Panc1 (cell line): ENCODE measurements at regions not wholly inside any gene's neighbourhood (a gene's known extent, or its start where the extent isn't known, plus 50 kb on each side); places are given as distances from the start of the nearest gene placed in this dataset.

Experiments
- ATAC-seq: fragments of 200-7000 bp; cut with Tn5 transposase; 2 replicates; pipeline ENCODE4 v1.9.1; 2020; ENCODE audit warnings: mild to moderate bottlenecking, moderate library complexity
- BruUV-seq: library from RNA; stranded (reverse); fragments of 400-500 nt; replicated peaks from 2 replicates; lab custom pipeline; 2021; lab: Mats Ljungman, UMichigan
- CTCF ChIA-PET: fragments of 300-600 bp; sonication (Branson Sonifier 250); formaldehyde crosslinking; loops from one replicate; lab custom pipeline; 2022; ENCODE audit warnings: antibody characterized with exemption; lab: Charles Lee
- POLR2A ChIA-PET: fragments of 300-600 bp; sonication (Branson Sonifier 250); formaldehyde crosslinking; loops from one replicate; lab custom pipeline; 2022; ENCODE audit warnings: antibody characterized with exemption; lab: Charles Lee
- DNase-seq: peaks from one replicate; pipeline ENCODE4 v3.0.0-alpha.2; 2010; ENCODE audit warnings: low read depth, low spot score
- H3K27ac ChIP-seq: 2 replicates; pipeline ENCODE4 v1.5.1; 2011; ENCODE audit warnings: mild to moderate bottlenecking, low read length, inconsistent platforms
- H3K27me3 ChIP-seq: fragments of 200-500 bp; sonication (Bioruptor generic); 2 replicates; pipeline ENCODE4 v1.6.0; 2014; ENCODE audit warnings: low read length, inconsistent platforms; ENCODE audit not compliant: control insufficient read depth, insufficient read depth
- H3K36me3 ChIP-seq: fragments of 200-500 bp; sonication (Bioruptor generic); 2 replicates; pipeline ENCODE4 v1.5.1; 2014; ENCODE audit warnings: inconsistent platforms, mild to moderate bottlenecking, low read length, moderate library complexity; ENCODE audit not compliant: control insufficient read depth, insufficient read depth
- H3K4me1 ChIP-seq: 2 replicates; pipeline ENCODE4 v1.5.1; 2011; ENCODE audit warnings: inconsistent platforms, mild to moderate bottlenecking, low read length, moderate library complexity; ENCODE audit not compliant: control insufficient read depth, insufficient read depth
- H3K4me3 ChIP-seq, 2 experiments: 2 replicates each; pipeline ENCODE4 v1.5.1; 2011 to 2012; ENCODE audit warnings: low read depth in 2 of 2, low read length in 2 of 2, mild to moderate bottlenecking in 2 of 2, inconsistent platforms in 1 of 2, moderate library complexity in 1 of 2
- H3K9me3 ChIP-seq: fragments of 200-500 bp; sonication (Bioruptor generic); 2 replicates; pipeline ENCODE4 v1.5.1; 2014; ENCODE audit warnings: low read depth, mild to moderate bottlenecking, inconsistent platforms, low read length, moderate library complexity; ENCODE audit not compliant: control insufficient read depth, insufficient read depth
- CTCF ChIP-seq: fragments of 450-650 bp; IDR thresholded peaks from 2 replicates; pipeline ENCODE4 v1.5.1; 2017; ENCODE audit warnings: mild to moderate bottlenecking
- POLR2AphosphoS5 ChIP-seq: IDR thresholded peaks from 2 replicates; pipeline ENCODE4 v1.6.1; 2012; ENCODE audit warnings: mild to moderate bottlenecking, low read depth, low read length, moderate library complexity
- REST ChIP-seq, 2 experiments: IDR thresholded peaks; 2 replicates each; pipeline ENCODE4 v1.6.1; 2011 to 2012; ENCODE audit warnings: low read depth in 2 of 2, control low read depth in 1 of 2, low read length in 1 of 2, mild to moderate bottlenecking in 1 of 2, moderate library complexity in 1 of 2; ENCODE audit not compliant: insufficient read depth in 1 of 2
- SIN3A ChIP-seq: IDR thresholded peaks from 2 replicates; pipeline ENCODE4 v1.6.1; 2012; ENCODE audit warnings: low read depth, mild to moderate bottlenecking, low read length, moderate library complexity, borderline replicate concordance; ENCODE audit not compliant: insufficient read depth
- TCF7L2 ChIP-seq: IDR thresholded peaks from 2 replicates; pipeline ENCODE4 v1.6.1; 2011; ENCODE audit warnings: mild to moderate bottlenecking, low read depth, low read length, inconsistent platforms
- in situ Hi-C: cut with HindIII; loops from 2 replicates; pipeline ENCODE4 v1.10.0; 2016; ENCODE audit warnings: low sequenced_read_pairs, low pct_unique_long_range_greater_than_20kb
- intact Hi-C: fragments of 100-400 bp; cut with micrococcal nuclease; formaldehyde crosslinking; loops from one replicate; pipeline ENCODE4 v1.10.0; 2022; ENCODE audit not compliant: unreplicated experiment

GRCh38 chr3:152785051-152785450 lies 49.9 kb upstream of the P2RY1 start:
- H3K27me3 ChIP-seq: no peaks in the 10 kb centered on the region
- in situ Hi-C loops (no loop called here), intact Hi-C loops (no loop called here)
- ChIA-PET POLR2A (no interaction called here), CTCF (no interaction called here)
- ATAC-seq (no peak), DNase-seq (no peak)
- H3K4me1 ChIP-seq: no peaks in the 10 kb centered on the region
- no peak overlapping the region for H3K27ac ChIP-seq
- H3K4me3 ChIP-seq: no peak overlapping the region
- BruUV-seq: no TSS peak
- TF ChIP-seq TCF7L2 (no peak), CTCF (no peak), SIN3A (no peak), REST (IDR thresholded peaks at IDR 0.05; ENCODE audit: insufficient read depth in 1 of 2, low read depth in 2 of 2, low read length in 1 of 2) (no peak), POLR2AphosphoS5 (no peak)
- 0 out of 2 replicates have a peak, but pooled peaks cover 3% of the 10 kb centered on the region for H3K9me3 ChIP-seq
- H3K36me3 ChIP-seq: no peaks in the 10 kb centered on the region
